HepG2 (cell line): ENCODE measurements at regions not wholly inside any gene's neighbourhood (a gene's known extent, or its start where the extent isn't known, plus 50 kb on each side); places are given as distances from the start of the nearest gene placed in this dataset.

Experiments
- AGO2 ChIP-seq: fragments of 200-400 bp; formaldehyde crosslinking; optimal IDR thresholded peaks from 2 replicates; pipeline ENCODE3; 2017; ENCODE audit warnings: mild to moderate bottlenecking, low read depth, low read length, moderate library complexity
- HNRNPLL ChIP-seq: fragments of 200-400 bp; formaldehyde crosslinking; IDR thresholded peaks from 2 replicates; pipeline ENCODE4 v1.6.1; 2017; ENCODE audit warnings: mild to moderate bottlenecking, low read depth, low read length; ENCODE audit not compliant: poor library complexity, severe bottlenecking
- MBD4 ChIP-seq: IDR thresholded peaks from 2 replicates; pipeline ENCODE4 v1.6.1; 2012; ENCODE audit warnings: low read length, inconsistent platforms, borderline replicate concordance
- MYC ChIP-seq: sonication (generic); formaldehyde crosslinking; IDR thresholded peaks from 2 replicates; pipeline ENCODE4 v1.9.0; 2021; ENCODE audit warnings: missing genetic modification reagents, borderline replicate concordance
- ZNF549 ChIP-seq: sonication (generic); formaldehyde crosslinking; IDR thresholded peaks from 2 replicates; pipeline ENCODE4 v1.5.0; 2020; ENCODE audit warnings: missing genetic modification reagents
- ZNF772 ChIP-seq: sonication (generic); formaldehyde crosslinking; IDR thresholded peaks from 2 replicates; pipeline ENCODE4 v1.5.0; 2020; ENCODE audit warnings: mild to moderate bottlenecking, missing genetic modification reagents
- TF ChIP-seq, protein P1 (sequence below): sonication (generic); formaldehyde crosslinking; IDR thresholded peaks from 2 replicates; pipeline ENCODE4 v1.4.0; 2020; ENCODE audit warnings: mild to moderate bottlenecking, missing genetic modification reagents

DNA sequence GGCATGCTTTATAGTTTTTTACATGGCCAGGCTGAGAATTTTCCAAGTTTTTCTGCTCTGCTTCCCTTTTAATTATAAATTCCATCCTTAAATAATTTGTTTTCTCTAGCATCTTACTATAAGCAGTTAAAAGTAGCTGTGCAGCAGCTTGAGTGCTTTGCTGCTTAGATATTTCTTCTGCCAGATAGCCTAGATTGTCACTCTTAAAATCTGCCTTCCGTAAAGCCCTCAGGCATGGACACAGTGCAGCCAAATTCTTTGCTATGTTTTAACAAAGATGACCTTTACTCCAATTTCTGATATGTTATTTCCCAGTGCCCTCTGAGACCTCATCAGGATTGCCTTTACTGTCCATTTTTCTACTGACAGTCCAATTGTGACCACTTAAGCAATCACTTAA lies 92.6 kb upstream of the SGK1 start (continued):
- no peak for TF ChIP-seq MYC
- TF ChIP-seq ZNF772 (CRISPR knock-in tag), result no peak
- TF ChIP-seq HNRNPLL, result no peak
- TF ChIP-seq MBD4, result no peak
- no peak for TF ChIP-seq AGO2
- TF ChIP-seq, protein P1, sequence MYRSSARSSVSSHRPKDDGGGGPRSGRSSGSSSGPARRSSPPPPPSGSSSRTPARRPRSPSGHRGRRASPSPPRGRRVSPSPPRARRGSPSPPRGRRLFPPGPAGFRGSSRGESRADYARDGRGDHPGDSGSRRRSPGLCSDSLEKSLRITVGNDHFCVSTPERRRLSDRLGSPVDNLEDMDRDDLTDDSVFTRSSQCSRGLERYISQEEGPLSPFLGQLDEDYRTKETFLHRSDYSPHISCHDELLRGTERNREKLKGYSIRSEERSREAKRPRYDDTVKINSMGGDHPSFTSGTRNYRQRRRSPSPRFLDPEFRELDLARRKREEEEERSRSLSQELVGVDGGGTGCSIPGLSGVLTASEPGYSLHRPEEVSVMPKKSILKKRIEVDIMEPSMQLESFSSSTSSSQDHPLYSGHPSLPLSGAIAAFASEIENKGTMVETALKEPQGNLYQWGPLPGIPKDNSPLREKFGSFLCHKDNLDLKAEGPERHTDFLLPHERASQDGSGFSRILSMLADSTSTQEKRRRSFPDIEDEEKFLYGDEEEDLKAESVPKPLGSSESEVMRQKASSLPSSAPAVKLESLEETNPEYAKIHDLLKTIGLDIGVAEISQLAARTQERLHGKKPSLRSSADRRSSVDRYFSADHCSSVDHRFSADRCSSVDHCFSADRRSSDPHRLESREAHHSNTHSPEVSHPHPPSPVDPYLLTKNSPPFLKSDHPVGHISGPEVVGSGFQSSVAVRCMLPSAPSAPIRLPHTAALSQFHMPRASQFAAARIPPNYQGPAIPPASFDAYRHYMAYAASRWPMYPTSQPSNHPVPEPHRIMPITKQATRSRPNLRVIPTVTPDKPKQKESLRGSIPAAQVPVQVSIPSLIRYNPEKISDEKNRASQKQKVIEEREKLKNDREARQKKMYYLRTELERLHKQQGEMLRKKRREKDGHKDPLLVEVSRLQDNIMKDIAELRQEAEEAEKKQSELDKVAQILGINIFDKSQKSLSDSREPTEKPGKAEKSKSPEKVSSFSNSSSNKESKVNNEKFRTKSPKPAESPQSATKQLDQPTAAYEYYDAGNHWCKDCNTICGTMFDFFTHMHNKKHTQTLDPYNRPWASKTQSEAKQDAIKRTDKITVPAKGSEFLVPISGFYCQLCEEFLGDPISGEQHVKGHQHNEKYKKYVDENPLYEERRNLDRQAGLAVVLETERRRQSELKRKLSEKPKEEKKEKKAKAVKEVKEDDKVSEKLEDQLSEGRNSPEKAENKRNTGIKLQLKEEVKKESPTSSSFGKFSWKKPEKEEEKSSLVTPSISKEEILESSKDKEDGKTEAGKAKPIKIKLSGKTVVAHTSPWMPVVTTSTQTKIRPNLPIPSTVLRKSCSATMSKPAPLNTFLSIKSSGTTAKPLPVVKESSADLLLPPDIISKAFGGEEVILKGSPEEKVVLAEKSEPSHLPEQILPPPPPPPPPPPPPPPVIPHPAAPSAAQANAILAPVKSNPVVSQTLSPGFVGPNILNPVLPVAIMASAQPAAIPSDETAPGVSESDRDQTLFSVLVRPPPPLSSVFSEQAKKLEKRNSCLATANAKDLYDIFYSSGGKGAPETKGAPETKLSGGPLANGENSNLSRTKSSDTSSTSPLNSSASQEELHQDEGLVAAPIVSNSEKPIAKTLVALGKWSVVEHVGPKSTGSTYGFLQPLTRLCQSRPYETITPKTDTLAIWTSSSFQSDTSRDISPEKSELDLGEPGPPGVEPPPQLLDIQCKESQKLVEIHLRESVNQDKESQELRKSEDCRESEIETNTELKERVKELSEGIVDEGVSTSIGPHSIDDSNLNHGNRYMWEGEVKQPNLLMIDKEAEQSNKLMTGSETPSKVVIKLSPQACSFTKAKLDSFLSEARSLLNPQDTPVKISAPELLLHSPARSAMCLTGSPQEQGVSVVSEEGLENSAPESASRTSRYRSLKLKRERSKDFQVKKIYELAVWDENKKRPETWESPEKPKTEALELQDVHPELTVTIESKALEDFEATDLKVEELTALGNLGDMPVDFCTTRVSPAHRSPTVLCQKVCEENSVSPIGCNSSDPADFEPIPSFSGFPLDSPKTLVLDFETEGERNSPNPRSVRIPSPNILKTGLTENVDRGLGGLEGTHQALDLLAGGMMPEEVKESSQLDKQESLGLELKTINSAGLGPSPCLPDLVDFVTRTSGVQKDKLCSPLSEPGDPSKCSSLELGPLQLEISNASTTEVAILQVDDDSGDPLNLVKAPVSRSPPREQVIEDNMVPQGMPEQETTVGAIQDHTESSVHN, result no peak
- no peak for TF ChIP-seq ZNF549 (CRISPR knock-in tag)
